H1 (cell line): ENCODE measurements at regions not wholly inside any gene's neighbourhood (a gene's known extent, or its start where the extent isn't known, plus 50 kb on each side); places are given as distances from the start of the nearest gene placed in this dataset.

Experiments
- TF ChIP-seq, protein P1 (sequence below): fragments of 300-600 bp; sonication (generic); IDR thresholded peaks from 2 replicates; pipeline ENCODE4 v1.7.1; 2012; ENCODE audit warnings: low read length, moderate library complexity, mild to moderate bottlenecking, inconsistent platforms; ENCODE audit not compliant: insufficient replicate concordance

GRCh38 chr5:166768536-166768935, 1522.9 kb upstream of the WWC1 start (continued):
- TF ChIP-seq, protein P1, sequence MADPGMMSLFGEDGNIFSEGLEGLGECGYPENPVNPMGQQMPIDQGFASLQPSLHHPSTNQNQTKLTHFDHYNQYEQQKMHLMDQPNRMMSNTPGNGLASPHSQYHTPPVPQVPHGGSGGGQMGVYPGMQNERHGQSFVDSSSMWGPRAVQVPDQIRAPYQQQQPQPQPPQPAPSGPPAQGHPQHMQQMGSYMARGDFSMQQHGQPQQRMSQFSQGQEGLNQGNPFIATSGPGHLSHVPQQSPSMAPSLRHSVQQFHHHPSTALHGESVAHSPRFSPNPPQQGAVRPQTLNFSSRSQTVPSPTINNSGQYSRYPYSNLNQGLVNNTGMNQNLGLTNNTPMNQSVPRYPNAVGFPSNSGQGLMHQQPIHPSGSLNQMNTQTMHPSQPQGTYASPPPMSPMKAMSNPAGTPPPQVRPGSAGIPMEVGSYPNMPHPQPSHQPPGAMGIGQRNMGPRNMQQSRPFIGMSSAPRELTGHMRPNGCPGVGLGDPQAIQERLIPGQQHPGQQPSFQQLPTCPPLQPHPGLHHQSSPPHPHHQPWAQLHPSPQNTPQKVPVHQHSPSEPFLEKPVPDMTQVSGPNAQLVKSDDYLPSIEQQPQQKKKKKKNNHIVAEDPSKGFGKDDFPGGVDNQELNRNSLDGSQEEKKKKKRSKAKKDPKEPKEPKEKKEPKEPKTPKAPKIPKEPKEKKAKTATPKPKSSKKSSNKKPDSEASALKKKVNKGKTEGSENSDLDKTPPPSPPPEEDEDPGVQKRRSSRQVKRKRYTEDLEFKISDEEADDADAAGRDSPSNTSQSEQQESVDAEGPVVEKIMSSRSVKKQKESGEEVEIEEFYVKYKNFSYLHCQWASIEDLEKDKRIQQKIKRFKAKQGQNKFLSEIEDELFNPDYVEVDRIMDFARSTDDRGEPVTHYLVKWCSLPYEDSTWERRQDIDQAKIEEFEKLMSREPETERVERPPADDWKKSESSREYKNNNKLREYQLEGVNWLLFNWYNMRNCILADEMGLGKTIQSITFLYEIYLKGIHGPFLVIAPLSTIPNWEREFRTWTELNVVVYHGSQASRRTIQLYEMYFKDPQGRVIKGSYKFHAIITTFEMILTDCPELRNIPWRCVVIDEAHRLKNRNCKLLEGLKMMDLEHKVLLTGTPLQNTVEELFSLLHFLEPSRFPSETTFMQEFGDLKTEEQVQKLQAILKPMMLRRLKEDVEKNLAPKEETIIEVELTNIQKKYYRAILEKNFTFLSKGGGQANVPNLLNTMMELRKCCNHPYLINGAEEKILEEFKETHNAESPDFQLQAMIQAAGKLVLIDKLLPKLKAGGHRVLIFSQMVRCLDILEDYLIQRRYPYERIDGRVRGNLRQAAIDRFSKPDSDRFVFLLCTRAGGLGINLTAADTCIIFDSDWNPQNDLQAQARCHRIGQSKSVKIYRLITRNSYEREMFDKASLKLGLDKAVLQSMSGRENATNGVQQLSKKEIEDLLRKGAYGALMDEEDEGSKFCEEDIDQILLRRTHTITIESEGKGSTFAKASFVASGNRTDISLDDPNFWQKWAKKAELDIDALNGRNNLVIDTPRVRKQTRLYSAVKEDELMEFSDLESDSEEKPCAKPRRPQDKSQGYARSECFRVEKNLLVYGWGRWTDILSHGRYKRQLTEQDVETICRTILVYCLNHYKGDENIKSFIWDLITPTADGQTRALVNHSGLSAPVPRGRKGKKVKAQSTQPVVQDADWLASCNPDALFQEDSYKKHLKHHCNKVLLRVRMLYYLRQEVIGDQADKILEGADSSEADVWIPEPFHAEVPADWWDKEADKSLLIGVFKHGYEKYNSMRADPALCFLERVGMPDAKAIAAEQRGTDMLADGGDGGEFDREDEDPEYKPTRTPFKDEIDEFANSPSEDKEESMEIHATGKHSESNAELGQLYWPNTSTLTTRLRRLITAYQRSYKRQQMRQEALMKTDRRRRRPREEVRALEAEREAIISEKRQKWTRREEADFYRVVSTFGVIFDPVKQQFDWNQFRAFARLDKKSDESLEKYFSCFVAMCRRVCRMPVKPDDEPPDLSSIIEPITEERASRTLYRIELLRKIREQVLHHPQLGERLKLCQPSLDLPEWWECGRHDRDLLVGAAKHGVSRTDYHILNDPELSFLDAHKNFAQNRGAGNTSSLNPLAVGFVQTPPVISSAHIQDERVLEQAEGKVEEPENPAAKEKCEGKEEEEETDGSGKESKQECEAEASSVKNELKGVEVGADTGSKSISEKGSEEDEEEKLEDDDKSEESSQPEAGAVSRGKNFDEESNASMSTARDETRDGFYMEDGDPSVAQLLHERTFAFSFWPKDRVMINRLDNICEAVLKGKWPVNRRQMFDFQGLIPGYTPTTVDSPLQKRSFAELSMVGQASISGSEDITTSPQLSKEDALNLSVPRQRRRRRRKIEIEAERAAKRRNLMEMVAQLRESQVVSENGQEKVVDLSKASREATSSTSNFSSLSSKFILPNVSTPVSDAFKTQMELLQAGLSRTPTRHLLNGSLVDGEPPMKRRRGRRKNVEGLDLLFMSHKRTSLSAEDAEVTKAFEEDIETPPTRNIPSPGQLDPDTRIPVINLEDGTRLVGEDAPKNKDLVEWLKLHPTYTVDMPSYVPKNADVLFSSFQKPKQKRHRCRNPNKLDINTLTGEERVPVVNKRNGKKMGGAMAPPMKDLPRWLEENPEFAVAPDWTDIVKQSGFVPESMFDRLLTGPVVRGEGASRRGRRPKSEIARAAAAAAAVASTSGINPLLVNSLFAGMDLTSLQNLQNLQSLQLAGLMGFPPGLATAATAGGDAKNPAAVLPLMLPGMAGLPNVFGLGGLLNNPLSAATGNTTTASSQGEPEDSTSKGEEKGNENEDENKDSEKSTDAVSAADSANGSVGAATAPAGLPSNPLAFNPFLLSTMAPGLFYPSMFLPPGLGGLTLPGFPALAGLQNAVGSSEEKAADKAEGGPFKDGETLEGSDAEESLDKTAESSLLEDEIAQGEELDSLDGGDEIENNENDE: no peak
